Naive thymus-derived CD4-positive, alpha-beta T cell (primary cell): ENCODE measurements at regions not wholly inside any gene's neighbourhood (a gene's known extent, or its start where the extent isn't known, plus 50 kb on each side); places are given as distances from the start of the nearest gene placed in this dataset.
A peak's percentile ranks its signal among the peaks of the same experiment; 100 is the strongest.

ENCODE experiments used
- ATAC-seq: fragments of 150-1000 bp; cut with Tn5 transposase; 2 replicates; pipeline ENCODE4 v1.10.0; 2021; ENCODE audit warnings: mild to moderate bottlenecking, moderate library complexity
- CTCF ChIA-PET: fragments of 350-600 bp; sonication (Branson Sonifier 250); formaldehyde crosslinking; loops from one replicate; lab custom pipeline; 2021; ENCODE audit warnings: antibody characterized with exemption; lab: Charles Lee
- POLR2A ChIA-PET: fragments of 350-600 bp; sonication (Branson Sonifier 250); formaldehyde crosslinking; loops from one replicate; lab custom pipeline; 2021; ENCODE audit warnings: antibody characterized with exemption, inconsistent platforms; lab: Charles Lee
- DNase-seq, 9 donors: peaks; one replicate each; pipeline versions ENCODE4 v3.0.0 to v3.0.0-alpha.2; 2020 to 2022; ENCODE audit warnings: mixed read lengths in 1 of 9
- H3K27ac ChIP-seq: one replicate; pipeline ENCODE4 v1.7.0; 2013; ENCODE audit warnings: mild to moderate bottlenecking, low read depth, low read length, moderate library complexity
- H3K27me3 ChIP-seq, 2 donors: one replicate each; pipeline ENCODE4 v1.7.0; 2013; ENCODE audit warnings: low read length in 2 of 2, mild to moderate bottlenecking in 2 of 2, moderate library complexity in 2 of 2; ENCODE audit not compliant: control insufficient read depth in 2 of 2, insufficient read depth in 2 of 2
- H3K36me3 ChIP-seq, 3 experiments: 1 replicate in 2 of 3; 2 replicates in 1 of 3; pipeline ENCODE4 v1.7.0; 2013; ENCODE audit warnings: low read length in 3 of 3, mild to moderate bottlenecking in 3 of 3, moderate library complexity in 1 of 3; ENCODE audit not compliant: insufficient read depth in 3 of 3, control insufficient read depth in 2 of 3
- H3K4me1 ChIP-seq, 2 donors: one replicate each; pipeline ENCODE4 v1.7.0; 2013; ENCODE audit warnings: low read length in 2 of 2, mild to moderate bottlenecking in 2 of 2, moderate library complexity in 1 of 2; ENCODE audit not compliant: control insufficient read depth in 2 of 2, insufficient read depth in 2 of 2
- H3K4me3 ChIP-seq: 2 replicates; pipeline ENCODE4 v1.7.0; 2013; ENCODE audit warnings: mild to moderate bottlenecking, low read length
- H3K9me3 ChIP-seq, 3 experiments: 1 replicate in 2 of 3; 2 replicates in 1 of 3; pipeline ENCODE4 v1.7.0; 2013; ENCODE audit warnings: low read length in 3 of 3; ENCODE audit not compliant: control insufficient read depth in 2 of 3
- H3K27ac Mint-ChIP-seq, 9 donors: one replicate each; pipeline ENCODE4 v1.8.0; 2020 to 2022; ENCODE audit warnings: mixed read lengths in 9 of 9, mild to moderate bottlenecking in 8 of 9, moderate library complexity in 5 of 9, inconsistent platforms in 2 of 9
- H3K27me3 Mint-ChIP-seq, 5 donors: one replicate each; pipeline ENCODE4 v1.8.0; 2021 to 2022; ENCODE audit warnings: mixed read lengths in 5 of 5, mild to moderate bottlenecking in 1 of 5
- H3K36me3 Mint-ChIP-seq, 5 donors: one replicate each; pipeline ENCODE4 v1.8.0; 2020 to 2022; ENCODE audit warnings: mixed read lengths in 5 of 5, mild to moderate bottlenecking in 3 of 5, inconsistent platforms in 1 of 5
- H3K4me1 Mint-ChIP-seq, 7 donors: one replicate each; pipeline ENCODE4 v1.8.0; 2020 to 2022; ENCODE audit warnings: mixed read lengths in 7 of 7, mild to moderate bottlenecking in 3 of 7, inconsistent platforms in 1 of 7
- H3K4me3 Mint-ChIP-seq, 10 donors: one replicate each; pipeline ENCODE4 v1.8.0; 2020 to 2022; ENCODE audit warnings: mild to moderate bottlenecking in 10 of 10, mixed read lengths in 10 of 10, moderate library complexity in 6 of 10, inconsistent platforms in 2 of 10
- H3K9me3 Mint-ChIP-seq, 11 donors: one replicate each; pipeline ENCODE4 v1.8.0; 2020 to 2022; ENCODE audit warnings: mixed read lengths in 11 of 11, mild to moderate bottlenecking in 4 of 11, inconsistent platforms in 1 of 11, moderate library complexity in 1 of 11
- intact Hi-C, 2 donors: fragments of 100-400 bp; cut with micrococcal nuclease; formaldehyde crosslinking; loops; one replicate each; pipeline ENCODE4 v1.15.1; 2023

DNA sequence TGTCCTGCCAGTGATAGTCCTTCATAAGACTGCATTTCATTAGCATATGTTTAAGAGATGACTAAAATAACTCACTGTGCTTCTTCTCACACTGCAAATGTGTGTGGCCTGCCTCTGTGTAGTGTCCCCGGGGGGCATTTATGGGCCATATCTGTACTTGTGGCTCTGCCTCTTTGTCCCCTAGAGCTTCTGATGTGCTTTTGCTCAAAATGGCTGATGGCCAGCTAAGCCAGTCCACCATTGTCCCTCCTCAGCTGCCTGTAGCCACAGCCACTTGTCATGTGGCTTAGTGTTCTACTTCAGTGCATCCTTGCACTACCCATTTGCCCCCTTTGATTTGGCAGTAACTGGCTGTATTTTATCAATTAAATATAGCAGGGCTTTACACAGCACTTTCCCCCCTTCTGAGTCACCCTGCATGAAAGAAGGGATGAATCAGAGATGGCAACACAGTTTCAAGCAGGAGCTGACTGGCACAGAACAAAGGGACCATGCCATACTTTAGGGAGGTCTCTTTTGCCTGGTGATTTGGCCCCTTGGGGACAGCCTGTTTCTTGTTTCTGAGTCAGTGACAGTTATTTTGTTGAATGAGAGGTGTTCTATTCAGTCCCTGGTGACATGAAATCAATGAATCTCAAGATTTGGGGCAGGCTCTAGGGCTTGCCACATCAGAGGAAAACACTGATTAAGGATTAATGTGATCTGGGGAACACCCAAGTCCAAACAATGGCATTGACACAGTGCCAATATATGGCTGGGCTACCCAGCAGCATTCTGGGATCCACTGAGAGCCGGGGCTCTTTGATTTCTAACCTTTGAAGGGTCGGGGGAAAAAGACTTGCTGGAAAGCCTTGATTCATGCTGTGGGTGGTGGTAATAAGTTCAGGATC is 245.5 kb downstream of the SMARCA2 start:
- peak overlapping the region in 1 of 10 donors; percentile 10 for H3K4me3 Mint-ChIP-seq
- Histone ChIP-seq H3K4me1 (no peaks in the 10 kb centered on the region), H3K27ac (no peak overlapping the region), H3K9me3 (no peaks in the 10 kb centered on the region), H3K4me3 (no peak overlapping the region), H3K27me3 (no peaks in the 10 kb centered on the region), H3K36me3 (no peaks in the 10 kb centered on the region)
- peaks cover 0 to 10% (median 7%) of the 10 kb centered on the region in 7 donors for H3K4me1 Mint-ChIP-seq
- ATAC-seq = no peak
- DNase-seq = no peak
- CTCF ChIA-PET = no interaction called here
- POLR2A ChIA-PET = no interaction called here
- no peak overlapping the region for H3K27ac Mint-ChIP-seq
- intact Hi-C loops = no loop called here
- peaks cover 0 to 1% (median 0%) of the 10 kb centered on the region in 11 donors for H3K9me3 Mint-ChIP-seq
- peaks cover 0 to 18% (median 11%) of the 10 kb centered on the region in 5 donors for H3K27me3 Mint-ChIP-seq
- H3K36me3 Mint-ChIP-seq = no peaks in the 10 kb centered on the region

DNA sequence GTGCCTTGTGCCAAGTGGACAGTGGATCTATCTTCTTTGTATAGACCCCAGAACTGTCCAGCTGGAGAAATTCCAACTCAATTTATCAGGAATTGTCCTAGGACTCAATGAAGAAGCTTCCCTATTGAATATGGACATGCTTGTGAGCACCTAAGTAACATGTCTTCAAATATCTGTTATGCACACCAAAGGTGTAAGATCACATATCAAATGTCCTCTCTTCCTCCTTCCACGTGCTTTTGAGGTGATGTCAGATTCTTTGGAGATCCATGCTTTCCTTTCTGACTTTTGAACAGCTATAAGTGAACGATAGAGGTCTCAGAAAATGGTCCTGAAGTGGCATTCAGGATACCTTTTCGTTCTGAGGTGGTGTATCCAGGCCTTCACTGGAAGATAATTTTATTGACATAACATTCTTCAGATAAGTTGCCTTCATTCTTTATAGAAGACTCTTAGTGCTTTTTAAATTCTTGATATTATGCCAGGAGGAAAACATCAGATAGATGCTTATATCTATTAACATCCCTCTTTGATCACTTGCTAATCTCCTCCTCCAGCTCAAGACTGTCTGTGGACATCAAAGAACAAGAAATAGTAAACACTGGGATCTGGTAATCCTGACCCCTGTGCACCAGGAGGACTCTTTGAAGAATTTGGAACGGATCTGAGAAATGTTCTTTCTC is 246.4 kb downstream of the SMARCA2 start:
- Mint-ChIP-seq H3K27ac (no peak overlapping the region), H3K4me3 (no peak overlapping the region), H3K36me3 (no peaks in the 10 kb centered on the region), H3K4me1 (peaks cover 0 to 10% (median 7%) of the 10 kb centered on the region in 7 donors), H3K27me3 (peaks cover 0 to 18% (median 15%) of the 10 kb centered on the region in 5 donors), H3K9me3 (peaks cover 0 to 1% (median 0%) of the 10 kb centered on the region in 11 donors)
- ChIA-PET POLR2A (no interaction called here), CTCF (no interaction called here)
- intact Hi-C loops = no loop called here
- ATAC-seq = no peak
- no peak for DNase-seq
- Histone ChIP-seq H3K27me3 (no peaks in the 10 kb centered on the region), H3K9me3 (no peaks in the 10 kb centered on the region), H3K4me1 (no peaks in the 10 kb centered on the region), H3K4me3 (no peak overlapping the region), H3K27ac (no peak overlapping the region), H3K36me3 (no peaks in the 10 kb centered on the region)

DNA sequence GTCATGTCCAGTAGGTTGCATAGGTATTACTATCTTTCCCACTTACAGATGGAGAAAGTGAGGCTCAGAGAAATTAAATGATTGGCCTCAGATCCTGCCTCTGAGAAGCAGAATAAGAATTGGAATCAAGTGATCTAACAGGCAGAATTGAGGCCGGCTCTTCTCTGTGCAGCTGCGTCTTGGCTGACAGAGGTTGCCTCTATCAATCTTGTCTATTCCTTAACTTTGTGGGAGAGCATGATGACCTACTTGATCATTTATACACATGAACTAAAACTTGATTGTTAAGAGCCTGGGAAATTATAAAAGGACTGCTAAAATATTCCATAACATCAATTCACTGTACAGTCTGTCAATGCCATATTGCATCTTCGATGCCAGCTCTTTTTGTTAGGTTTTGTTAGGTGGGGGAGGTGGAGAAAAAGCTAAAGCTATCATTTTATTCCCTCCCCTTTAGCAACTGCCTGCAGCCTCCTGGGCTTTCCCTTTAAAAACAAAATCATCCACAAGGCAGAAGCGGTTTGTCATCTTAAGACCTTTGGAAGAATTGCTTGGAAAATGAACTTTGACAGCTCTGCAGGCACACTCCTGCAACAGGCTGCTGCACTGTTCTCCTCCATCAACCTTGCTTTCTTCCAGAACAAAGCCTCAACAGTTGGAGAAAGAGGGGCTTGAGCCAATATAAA is 247.4 kb downstream of the SMARCA2 start:
- H3K36me3 Mint-ChIP-seq = no peaks in the 10 kb centered on the region
- Histone ChIP-seq H3K27me3 (no peaks in the 10 kb centered on the region), H3K4me3 (no peak overlapping the region), H3K27ac (no peak overlapping the region), H3K9me3 (no peaks in the 10 kb centered on the region), H3K4me1 (no peaks in the 10 kb centered on the region), H3K36me3 (no peaks in the 10 kb centered on the region)
- no peak overlapping the region for H3K27ac Mint-ChIP-seq
- no peak overlapping the region for H3K4me3 Mint-ChIP-seq
- ATAC-seq = no peak
- peaks cover 0 to 1% (median 0%) of the 10 kb centered on the region in 11 donors for H3K9me3 Mint-ChIP-seq
- CTCF ChIA-PET = no interaction called here
- POLR2A ChIA-PET = no interaction called here
- no peak for DNase-seq
- peaks cover 0 to 19% (median 11%) of the 10 kb centered on the region in 5 donors for H3K27me3 Mint-ChIP-seq
- intact Hi-C loops = no loop called here
- peaks cover 0 to 10% (median 7%) of the 10 kb centered on the region in 7 donors for H3K4me1 Mint-ChIP-seq

DNA sequence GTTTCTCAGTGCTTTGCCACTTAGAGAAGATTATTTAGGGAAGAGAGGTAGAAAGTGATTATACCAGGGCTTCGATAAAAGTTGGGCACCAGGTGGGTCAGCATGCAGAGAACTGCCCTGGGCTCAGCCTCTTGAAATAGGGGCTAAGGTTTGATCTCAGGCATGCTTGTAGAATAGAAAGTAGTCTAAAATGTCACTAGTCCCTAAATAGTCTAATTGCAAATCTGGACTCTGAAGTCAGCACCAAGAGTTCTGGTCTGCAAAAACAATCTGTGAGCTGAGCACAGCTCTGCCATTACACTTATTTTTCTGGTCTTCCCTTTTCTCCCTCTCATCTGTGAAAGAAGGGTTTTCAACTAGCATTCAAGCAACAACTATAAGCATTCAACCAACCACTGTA is 248.0 kb downstream of the SMARCA2 start:
- Mint-ChIP-seq H3K27ac (no peak overlapping the region), H3K4me1 (peaks cover 0 to 10% (median 7%) of the 10 kb centered on the region in 7 donors), H3K36me3 (no peaks in the 10 kb centered on the region), H3K27me3 (peaks cover 0 to 16% (median 9%) of the 10 kb centered on the region in 5 donors), H3K4me3 (no peak overlapping the region), H3K9me3 (peaks cover 0 to 1% (median 0%) of the 10 kb centered on the region in 11 donors)
- ATAC-seq = no peak
- Histone ChIP-seq H3K27ac (no peak overlapping the region), H3K9me3 (no peaks in the 10 kb centered on the region), H3K27me3 (no peaks in the 10 kb centered on the region), H3K4me1 (no peaks in the 10 kb centered on the region), H3K36me3 (no peaks in the 10 kb centered on the region), H3K4me3 (no peak overlapping the region)
- no peak for DNase-seq
- ChIA-PET POLR2A (no interaction called here), CTCF (no interaction called here)
- intact Hi-C loops = no loop called here

DNA sequence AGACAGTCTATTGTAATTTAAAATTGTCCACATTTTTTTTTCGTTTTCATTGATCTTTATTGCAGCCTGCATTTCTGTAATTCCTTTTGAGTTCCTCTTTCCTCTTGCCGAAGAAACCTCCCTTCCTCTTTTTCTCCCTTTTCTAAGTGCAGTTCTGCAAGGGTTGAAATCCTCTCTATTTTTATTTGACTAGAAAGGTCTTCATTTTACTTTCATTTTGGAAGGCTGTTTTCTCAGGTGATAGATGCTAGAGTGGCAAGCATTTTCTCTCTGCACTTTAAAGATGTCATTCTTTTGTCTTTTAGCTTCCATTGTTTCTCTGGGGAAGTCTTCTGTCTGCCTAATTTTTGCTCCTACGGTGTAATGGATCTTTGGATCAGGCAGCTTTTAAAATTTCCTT is 248.5 kb downstream of the SMARCA2 start:
- no peak overlapping the region for H3K27ac Mint-ChIP-seq
- Histone ChIP-seq H3K27ac (no peak overlapping the region), H3K4me3 (no peak overlapping the region), H3K9me3 (no peaks in the 10 kb centered on the region), H3K4me1 (no peaks in the 10 kb centered on the region), H3K36me3 (no peaks in the 10 kb centered on the region), H3K27me3 (no peaks in the 10 kb centered on the region)
- ATAC-seq (no peak), DNase-seq (no peak)
- CTCF ChIA-PET = no interaction called here
- H3K4me3 Mint-ChIP-seq = peak overlapping the region in 2 of 10 donors; percentile 23 to 33
- peaks cover 0 to 17% (median 15%) of the 10 kb centered on the region in 5 donors for H3K27me3 Mint-ChIP-seq
- intact Hi-C loops = no loop called here
- POLR2A ChIA-PET = no interaction called here
- H3K4me1 Mint-ChIP-seq = peaks cover 0 to 10% (median 7%) of the 10 kb centered on the region in 7 donors
- H3K9me3 Mint-ChIP-seq = peaks cover 0 to under 1% (median 0%) of the 10 kb centered on the region in 11 donors
- no peaks in the 10 kb centered on the region for H3K36me3 Mint-ChIP-seq

DNA sequence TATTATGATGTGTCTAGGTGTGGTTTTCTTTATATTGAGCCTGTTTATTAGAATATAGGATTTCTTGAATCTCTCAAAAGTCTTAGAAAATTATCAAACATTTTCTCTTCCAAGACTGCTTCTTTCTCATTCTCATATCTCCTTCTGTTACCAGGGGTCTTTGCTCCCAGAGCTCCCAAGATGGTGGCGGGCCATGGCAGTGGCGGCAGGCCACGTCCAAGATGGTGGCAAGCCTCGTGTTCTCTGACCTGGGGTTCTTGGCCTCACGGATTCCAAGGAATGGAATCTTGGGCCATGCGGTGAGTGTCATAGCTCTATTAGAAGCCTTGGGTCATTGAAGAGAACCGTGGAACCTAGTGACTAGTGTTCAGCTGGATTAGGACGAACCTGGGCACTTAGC is 248.9 kb downstream of the SMARCA2 start:
- Histone ChIP-seq H3K4me3 (no peak overlapping the region), H3K4me1 (no peaks in the 10 kb centered on the region), H3K27me3 (no peaks in the 10 kb centered on the region), H3K36me3 (no peaks in the 10 kb centered on the region), H3K9me3 (no peaks in the 10 kb centered on the region), H3K27ac (no peak overlapping the region)
- peak overlapping the region in 1 of 9 donors; percentile 73 for H3K27ac Mint-ChIP-seq
- H3K27me3 Mint-ChIP-seq = peaks cover 0 to 19% (median 15%) of the 10 kb centered on the region in 5 donors
- no peaks in the 10 kb centered on the region for H3K9me3 Mint-ChIP-seq
- intact Hi-C loops = no loop called here
- no peak overlapping the region for H3K4me3 Mint-ChIP-seq
- H3K36me3 Mint-ChIP-seq = no peaks in the 10 kb centered on the region
- H3K4me1 Mint-ChIP-seq = peaks cover 0 to 10% (median 7%) of the 10 kb centered on the region in 7 donors
- ChIA-PET POLR2A (no interaction called here), CTCF (no interaction called here)
- ATAC-seq (no peak), DNase-seq (no peak)
